A549 (cell line): ENCODE measurements at regions not wholly inside any gene's neighbourhood (a gene's known extent, or its start where the extent isn't known, plus 50 kb on each side); places are given as distances from the start of the nearest gene placed in this dataset.

ENCODE experiments used
- ATAC-seq, 2 experiments: fragments of 200-7000 bp in 1 of 2; fragments of >200 bp in 1 of 2; cut with Nextera tagmentation in 1 of 2; cut with Tn5 transposase in 1 of 2; 3 replicates each; pipeline versions ENCODE4 v1.8.0 to v1.9.1; 2018 to 2020; ENCODE audit warnings: mild to moderate bottlenecking in 1 of 2, moderate library complexity in 1 of 2
- CTCF ChIA-PET: fragments of 300-600 bp; sonication (Branson Sonifier 250); formaldehyde crosslinking; extraction: SDS; loops from one replicate; lab custom pipeline; 2021; ENCODE audit warnings: antibody characterized with exemption, inconsistent platforms; lab: Yijun Ruan, JAX
- POLR2A ChIA-PET: fragments of 350-600 bp; formaldehyde crosslinking; extraction: SDS; loops from one replicate; lab custom pipeline; 2021; ENCODE audit warnings: antibody characterized with exemption, inconsistent platforms; lab: Yijun Ruan, JAX
- DNase-seq, 2 experiments: peaks; one replicate each; pipeline versions ENCODE4 v3.0.0 to v3.0.0-alpha.2; 2011 to 2016; ENCODE audit warnings: low read depth in 1 of 2, low spot score in 1 of 2
- FAIRE-seq: peaks from 2 replicates; lab custom pipeline; 2011; peaks lifted over from hg19 to GRCh38; lab: Jason Lieb, UNC
- H3K27ac ChIP-seq, 2 experiments: fragments of >200 bp; sonication (Bioruptor Twin); formaldehyde crosslinking; 3 replicates each; pipeline ENCODE4 v1.5.1; 2016 to 2017
- H3K4me1 ChIP-seq: fragments of >200 bp; sonication (Bioruptor Twin); formaldehyde crosslinking; 3 replicates; pipeline ENCODE4 v1.6.1; 2016
- H3K4me2 ChIP-seq: fragments of >200 bp; sonication (Bioruptor Twin); formaldehyde crosslinking; 3 replicates; pipeline ENCODE4 v1.6.1; 2016
- H3K4me3 ChIP-seq: fragments of >200 bp; sonication (Bioruptor Twin); formaldehyde crosslinking; 3 replicates; pipeline ENCODE4 v1.5.1; 2016
- H3K9me3 ChIP-seq: fragments of >200 bp; sonication (Bioruptor Twin); formaldehyde crosslinking; 3 replicates; pipeline ENCODE4 v1.6.1; 2016
- BHLHE40 ChIP-seq: IDR thresholded peaks from 2 replicates; pipeline ENCODE4 v1.6.1; 2012; ENCODE audit warnings: low read depth, low read length, inconsistent platforms
- CBX2 ChIP-seq: fragments of 200-600 bp; sonication (generic); IDR thresholded peaks from 2 replicates; pipeline ENCODE4 v1.6.1; 2016; ENCODE audit warnings: low read depth, mild to moderate bottlenecking, borderline replicate concordance
- CEBPB ChIP-seq, 2 experiments: fragments of >200 bp in 1 of 2; sonication (Bioruptor Twin) in 1 of 2; formaldehyde crosslinking in 1 of 2; IDR thresholded peaks; 2 replicates each; pipeline ENCODE4 v1.6.1; 2012 to 2016
- EHMT2 ChIP-seq: fragments of 200-600 bp; sonication (generic); IDR thresholded peaks from 2 replicates; pipeline ENCODE4 v1.6.1; 2016; ENCODE audit warnings: antibody characterized with exemption, low read depth, mild to moderate bottlenecking, moderate library complexity
- EP300 ChIP-seq, 2 experiments: fragments of >200 bp; sonication (Bioruptor Twin); formaldehyde crosslinking; IDR thresholded peaks; 2 replicates in 1 of 2; 3 replicates in 1 of 2; pipeline ENCODE4 v1.6.1; 2016 to 2017
- FOSB ChIP-seq: fragments of 250-450 bp; sonication (Bioruptor Pico); IDR thresholded peaks from 2 replicates; pipeline ENCODE4 v1.5.0; 2020; ENCODE audit warnings: mild to moderate bottlenecking, moderate library complexity
- FOSL2 ChIP-seq, 2 experiments: fragments of 450-650 bp in 1 of 2; fragments of >200 bp in 1 of 2; sonication (Bioruptor Twin) in 1 of 2; formaldehyde crosslinking; IDR thresholded peaks; 2 replicates each; pipeline versions ENCODE4 v1.5.0 to v1.6.1; 2016 to 2020; ENCODE audit warnings: mild to moderate bottlenecking in 1 of 2, moderate library complexity in 1 of 2
- FOXS1 ChIP-seq: fragments of 250-450 bp; sonication (Bioruptor Pico); IDR thresholded peaks from 2 replicates; pipeline ENCODE4 v1.5.0; 2020; ENCODE audit warnings: mild to moderate bottlenecking, moderate library complexity
- HEYL ChIP-seq: fragments of 250-450 bp; sonication (Bioruptor Pico); IDR thresholded peaks from 2 replicates; pipeline ENCODE4 v1.8.0; 2021; ENCODE audit warnings: mild to moderate bottlenecking, moderate library complexity
- HOXB5 ChIP-seq: fragments of 250-450 bp; sonication (Bioruptor Pico); IDR thresholded peaks from 2 replicates; pipeline ENCODE4 v1.5.0; 2020; ENCODE audit warnings: mild to moderate bottlenecking, moderate library complexity
- KDM1A ChIP-seq: fragments of 200-600 bp; sonication (generic); IDR thresholded peaks from 2 replicates; pipeline ENCODE4 v1.6.1; 2016; ENCODE audit warnings: low read depth, mild to moderate bottlenecking
- KDM5A ChIP-seq: fragments of 200-600 bp; sonication (generic); IDR thresholded peaks from 2 replicates; pipeline ENCODE4 v1.6.1; 2016; ENCODE audit warnings: antibody characterized with exemption, mild to moderate bottlenecking
- MAZ ChIP-seq: fragments of 150-350 bp; IDR thresholded peaks from 2 replicates; pipeline ENCODE4 v1.6.1; 2014; ENCODE audit warnings: antibody characterized with exemption, low read depth, low read length, borderline replicate concordance
- NFE2L2 ChIP-seq: fragments of 150-350 bp; conservative IDR thresholded peaks from 2 replicates; pipeline ENCODE4 v1.6.1; 2014; ENCODE audit warnings: low read length
- NPAS2 ChIP-seq: fragments of 250-450 bp; sonication (Bioruptor Pico); IDR thresholded peaks from 2 replicates; pipeline ENCODE4 v1.8.0; 2022; ENCODE audit warnings: mild to moderate bottlenecking, moderate library complexity, borderline replicate concordance
- NR3C1 ChIP-seq: fragments of >200 bp; sonication (Bioruptor Twin); formaldehyde crosslinking; IDR thresholded peaks from 3 replicates; pipeline ENCODE4 v1.6.1; 2017
- PHF8 ChIP-seq: fragments of 200-600 bp; sonication (generic); IDR thresholded peaks from 2 replicates; pipeline ENCODE4 v1.6.1; 2016; ENCODE audit warnings: low read depth, mild to moderate bottlenecking, antibody characterized with exemption, moderate library complexity, borderline replicate concordance
- POLR2A ChIP-seq: IDR thresholded peaks from 2 replicates; pipeline ENCODE4 v1.6.1; 2012; ENCODE audit warnings: mild to moderate bottlenecking, low read length
- RAD21 ChIP-seq, 2 experiments: fragments of >200 bp in 1 of 2; sonication (Bioruptor Twin) in 1 of 2; formaldehyde crosslinking in 1 of 2; IDR thresholded peaks in 1 of 2; conservative IDR thresholded peaks in 1 of 2; 2 replicates in 1 of 2; 3 replicates in 1 of 2; pipeline ENCODE4 v1.6.1; 2012 to 2018; ENCODE audit warnings: inconsistent platforms in 1 of 2
- RCOR1 ChIP-seq: fragments of 150-350 bp; IDR thresholded peaks from 2 replicates; pipeline ENCODE4 v1.6.1; 2014; ENCODE audit warnings: antibody characterized with exemption, low read length, low read depth
- SREBF2 ChIP-seq: fragments of 450-650 bp; IDR thresholded peaks from 2 replicates; pipeline ENCODE4 v1.6.1; 2014; ENCODE audit warnings: mild to moderate bottlenecking, moderate library complexity
- ZFP36 ChIP-seq: fragments of 450-650 bp; IDR thresholded peaks from 2 replicates; pipeline ENCODE4 v1.6.1; 2014; ENCODE audit warnings: borderline replicate concordance; ENCODE audit not compliant: partially characterized antibody
- ZNF302 ChIP-seq: fragments of 250-450 bp; sonication (Bioruptor Pico); IDR thresholded peaks from 2 replicates; pipeline ENCODE4 v1.9.0; 2021; ENCODE audit warnings: inconsistent platforms, mild to moderate bottlenecking, moderate library complexity
- WGBS: methylation state at CpG from one replicate; pipeline ENCODE4 v1.1.6; 2017; ENCODE audit errors: missing lambda C conversion rate; 5-methylcytosine and 5-hydroxymethylcytosine counted together
- TF ChIP-seq, protein P1 (sequence below): IDR thresholded peaks from 2 replicates; pipeline ENCODE4 v1.6.1; 2012
- TF ChIP-seq, protein P2 (sequence below): IDR thresholded peaks from 2 replicates; pipeline ENCODE4 v1.6.1; 2012
- TF ChIP-seq, protein P3 (sequence below): fragments of 200-600 bp; sonication (generic); IDR thresholded peaks from 2 replicates; pipeline ENCODE4 v1.6.1; 2016; ENCODE audit warnings: antibody characterized with exemption, mild to moderate bottlenecking, moderate library complexity
- TF ChIP-seq, protein P4 (sequence below): fragments of 450-650 bp; IDR thresholded peaks from 2 replicates; pipeline ENCODE4 v1.6.1; 2014; ENCODE audit warnings: antibody characterized with exemption

DNA sequence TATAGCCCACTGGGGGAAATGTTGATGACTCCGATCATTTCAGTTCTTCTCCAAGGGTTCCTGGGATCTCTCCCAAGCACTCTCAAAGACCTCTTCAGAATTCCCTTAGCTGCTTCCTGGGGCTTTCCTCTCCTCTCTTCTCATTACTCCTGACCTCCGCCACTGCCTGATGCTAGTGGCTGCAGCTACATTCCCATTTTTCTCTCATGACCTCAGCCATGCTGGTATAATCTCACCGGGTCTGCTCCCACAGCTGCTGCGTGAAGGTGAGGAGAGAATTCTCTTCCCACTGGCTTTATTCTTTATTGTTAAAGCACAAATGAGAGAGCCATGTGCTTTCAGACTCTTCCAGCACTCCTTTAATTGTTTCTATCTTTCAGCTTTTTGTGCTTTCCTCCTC, 312.0 kb upstream of the ETAA1 start:
- POLR2A ChIA-PET: no interaction called here
- CTCF ChIA-PET: interaction anchor here (0.8 to 1.3 kb wide), 2 partner anchors 10 to 17 kb away, joined by 4 read pairs; no protein-coding TSS in a partner anchor
- Histone ChIP-seq H3K27ac (no peak overlapping the region), H3K4me2 (no peak overlapping the region), H3K4me3 (no peak overlapping the region), H3K4me1 (no peaks in the 10 kb centered on the region), H3K9me3 (peaks cover 6% of the 10 kb centered on the region; the same call in 1 of the 3 replicates)
- WGBS: 38% methylated on average over 4 of the region's 4 CpGs
- TF ChIP-seq POLR2A (no peak), SREBF2 (no peak), MAZ (no peak), EP300 (IDR thresholded peaks at IDR 0.05) (no peak)
- TF ChIP-seq, protein P1, sequence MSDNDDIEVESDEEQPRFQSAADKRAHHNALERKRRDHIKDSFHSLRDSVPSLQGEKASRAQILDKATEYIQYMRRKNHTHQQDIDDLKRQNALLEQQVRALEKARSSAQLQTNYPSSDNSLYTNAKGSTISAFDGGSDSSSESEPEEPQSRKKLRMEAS: no peak
- DNase-seq: no peak
- FAIRE-seq: no peak
- no peak for ATAC-seq

DNA sequence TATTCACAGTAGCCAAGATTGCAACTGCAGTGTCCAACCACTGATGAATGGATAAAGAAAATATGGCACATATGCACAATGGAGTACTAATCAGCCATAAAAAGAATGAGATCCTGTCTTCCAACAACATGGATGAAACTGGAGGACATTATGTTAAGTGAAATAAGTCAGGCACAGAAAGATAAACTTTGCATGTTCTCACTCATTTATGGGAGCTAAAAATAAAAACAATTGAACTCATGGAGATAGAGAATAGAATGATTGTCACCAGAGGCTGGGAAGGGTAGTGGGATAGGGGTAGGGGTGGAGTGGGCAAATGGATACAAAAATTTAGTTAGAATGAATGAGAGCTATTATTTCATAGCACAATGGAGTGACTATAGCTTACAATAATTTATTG, 305.5 kb upstream of the ETAA1 start:
- Histone ChIP-seq H3K4me1 (no peaks in the 10 kb centered on the region), H3K27ac (no peak overlapping the region), H3K4me2 (no peak overlapping the region), H3K4me3 (no peak overlapping the region), H3K9me3 (no peaks in the 10 kb centered on the region)
- DNase-seq: no peak
- FAIRE-seq: no peak
- TF ChIP-seq PHF8 (no peak), FOSB (CRISPR knock-in tag) (no peak), NFE2L2 (no peak), NPAS2 (CRISPR knock-in tag) (no peak), FOSL2 (IDR thresholded peaks at IDR 0.05) (no peak), FOSL2 (CRISPR knock-in tag; IDR thresholded peaks at IDR 0.05) (no peak), KDM5A (no peak), ZNF302 (no peak), FOXS1 (CRISPR knock-in tag) (no peak), NR3C1 (no peak)
- TF ChIP-seq, protein P2, sequence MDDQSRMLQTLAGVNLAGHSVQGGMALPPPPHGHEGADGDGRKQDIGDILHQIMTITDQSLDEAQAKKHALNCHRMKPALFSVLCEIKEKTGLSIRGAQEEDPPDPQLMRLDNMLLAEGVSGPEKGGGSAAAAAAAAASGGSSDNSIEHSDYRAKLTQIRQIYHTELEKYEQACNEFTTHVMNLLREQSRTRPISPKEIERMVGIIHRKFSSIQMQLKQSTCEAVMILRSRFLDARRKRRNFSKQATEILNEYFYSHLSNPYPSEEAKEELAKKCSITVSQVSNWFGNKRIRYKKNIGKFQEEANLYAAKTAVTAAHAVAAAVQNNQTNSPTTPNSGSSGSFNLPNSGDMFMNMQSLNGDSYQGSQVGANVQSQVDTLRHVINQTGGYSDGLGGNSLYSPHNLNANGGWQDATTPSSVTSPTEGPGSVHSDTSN: no peak
- no peak for ATAC-seq
- CTCF ChIA-PET: no interaction called here
- POLR2A ChIA-PET: no interaction called here

DNA sequence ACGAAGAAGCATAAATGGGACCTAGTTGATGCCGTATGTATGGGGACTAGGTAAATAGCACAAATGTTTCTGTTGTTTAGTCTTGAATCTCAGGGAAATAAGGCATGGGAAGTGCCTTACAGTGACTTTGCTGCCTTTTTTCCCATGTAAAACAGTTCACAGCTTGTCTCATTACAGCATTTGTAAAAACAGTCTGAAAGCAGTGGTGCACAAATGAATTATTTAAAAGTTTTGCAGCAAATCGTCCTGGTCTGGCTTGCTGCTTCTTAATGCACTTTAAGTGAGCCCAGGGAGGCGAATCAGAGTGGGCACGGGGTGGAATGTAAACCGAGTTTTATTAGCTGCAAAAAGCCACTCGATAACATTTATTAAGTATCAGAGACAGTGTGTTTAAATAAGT, 302.0 kb upstream of the ETAA1 start:
- TF ChIP-seq CBX2 (no peak), KDM1A (no peak), HEYL (no peak), BHLHE40 (no peak), HOXB5 (CRISPR knock-in tag) (no peak), RAD21 (conservative IDR thresholded peaks at IDR 0.05 in 1 of 2, IDR thresholded peaks at IDR 0.05 in 1 of 2) (no peak), EP300 (IDR thresholded peaks at IDR 0.05) (no peak), RCOR1 (no peak), EHMT2 (no peak), ZFP36 (no peak), FOSL2 (IDR thresholded peaks at IDR 0.05) (no peak), FOSL2 (CRISPR knock-in tag; IDR thresholded peaks at IDR 0.05) (no peak), CEBPB (IDR thresholded peaks at IDR 0.05) (no peak), FOXS1 (CRISPR knock-in tag) (no peak)
- TF ChIP-seq, protein P1: no peak
- TF ChIP-seq, protein P3, sequence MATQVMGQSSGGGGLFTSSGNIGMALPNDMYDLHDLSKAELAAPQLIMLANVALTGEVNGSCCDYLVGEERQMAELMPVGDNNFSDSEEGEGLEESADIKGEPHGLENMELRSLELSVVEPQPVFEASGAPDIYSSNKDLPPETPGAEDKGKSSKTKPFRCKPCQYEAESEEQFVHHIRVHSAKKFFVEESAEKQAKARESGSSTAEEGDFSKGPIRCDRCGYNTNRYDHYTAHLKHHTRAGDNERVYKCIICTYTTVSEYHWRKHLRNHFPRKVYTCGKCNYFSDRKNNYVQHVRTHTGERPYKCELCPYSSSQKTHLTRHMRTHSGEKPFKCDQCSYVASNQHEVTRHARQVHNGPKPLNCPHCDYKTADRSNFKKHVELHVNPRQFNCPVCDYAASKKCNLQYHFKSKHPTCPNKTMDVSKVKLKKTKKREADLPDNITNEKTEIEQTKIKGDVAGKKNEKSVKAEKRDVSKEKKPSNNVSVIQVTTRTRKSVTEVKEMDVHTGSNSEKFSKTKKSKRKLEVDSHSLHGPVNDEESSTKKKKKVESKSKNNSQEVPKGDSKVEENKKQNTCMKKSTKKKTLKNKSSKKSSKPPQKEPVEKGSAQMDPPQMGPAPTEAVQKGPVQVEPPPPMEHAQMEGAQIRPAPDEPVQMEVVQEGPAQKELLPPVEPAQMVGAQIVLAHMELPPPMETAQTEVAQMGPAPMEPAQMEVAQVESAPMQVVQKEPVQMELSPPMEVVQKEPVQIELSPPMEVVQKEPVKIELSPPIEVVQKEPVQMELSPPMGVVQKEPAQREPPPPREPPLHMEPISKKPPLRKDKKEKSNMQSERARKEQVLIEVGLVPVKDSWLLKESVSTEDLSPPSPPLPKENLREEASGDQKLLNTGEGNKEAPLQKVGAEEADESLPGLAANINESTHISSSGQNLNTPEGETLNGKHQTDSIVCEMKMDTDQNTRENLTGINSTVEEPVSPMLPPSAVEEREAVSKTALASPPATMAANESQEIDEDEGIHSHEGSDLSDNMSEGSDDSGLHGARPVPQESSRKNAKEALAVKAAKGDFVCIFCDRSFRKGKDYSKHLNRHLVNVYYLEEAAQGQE: no peak
- TF ChIP-seq, protein P4, sequence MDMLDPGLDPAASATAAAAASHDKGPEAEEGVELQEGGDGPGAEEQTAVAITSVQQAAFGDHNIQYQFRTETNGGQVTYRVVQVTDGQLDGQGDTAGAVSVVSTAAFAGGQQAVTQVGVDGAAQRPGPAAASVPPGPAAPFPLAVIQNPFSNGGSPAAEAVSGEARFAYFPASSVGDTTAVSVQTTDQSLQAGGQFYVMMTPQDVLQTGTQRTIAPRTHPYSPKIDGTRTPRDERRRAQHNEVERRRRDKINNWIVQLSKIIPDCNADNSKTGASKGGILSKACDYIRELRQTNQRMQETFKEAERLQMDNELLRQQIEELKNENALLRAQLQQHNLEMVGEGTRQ: no peak
- DNase-seq (no peak), FAIRE-seq (no peak), ATAC-seq (no peak)
- no peak overlapping the region for H3K27ac ChIP-seq
- ChIA-PET CTCF (interaction anchor here (1.0 kb wide), 1 partner anchor 17 kb away, joined by 4 read pairs; no protein-coding TSS in a partner anchor), POLR2A (no interaction called here)
- 5% methylated on average over 7 of the region's 7 CpGs for WGBS
- no peaks in the 10 kb centered on the region for H3K9me3 ChIP-seq
- H3K4me1 ChIP-seq: no peaks in the 10 kb centered on the region
- H3K4me3 ChIP-seq: no peak overlapping the region
- H3K4me2 ChIP-seq: no peak overlapping the region
